ENCODE measurements at regions not wholly inside any gene's neighbourhood (a gene's known extent, or its start where the extent isn't known, plus 50 kb on each side); places are given as distances from the start of the nearest gene placed in this dataset.

DNA sequence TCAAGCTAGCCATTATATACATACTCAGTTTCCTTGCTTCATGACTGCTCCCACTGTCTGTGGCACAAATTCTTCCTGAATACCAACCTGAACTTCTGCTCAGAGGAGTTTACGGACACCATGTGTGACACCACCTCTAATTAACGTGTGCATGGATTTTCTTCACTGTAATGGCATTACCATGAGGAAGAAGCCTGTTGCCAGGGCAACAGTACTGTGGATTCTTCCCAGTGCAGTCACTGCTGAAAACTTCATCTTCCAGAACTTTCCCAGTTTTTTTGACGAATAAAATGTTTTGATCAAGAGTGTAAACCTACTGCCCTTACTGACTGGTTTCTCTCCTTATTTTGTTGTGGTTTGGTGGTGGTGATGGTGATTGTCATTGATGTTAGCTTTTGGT is 444.3 kb upstream of the NRSN1 start:
- Histone ChIP-seq H3K9me3 (no peaks in the 10 kb centered on the region), H3K27ac (no peak overlapping the region), H3K27me3 (no peaks in the 10 kb centered on the region), H3K4me3 (no peak overlapping the region), H3K36me3 (no peaks in the 10 kb centered on the region), H3K4me1 (no peaks in the 10 kb centered on the region)
- no peak for DNase-seq
- no peak for TF ChIP-seq POLR2AphosphoS5 (IDR thresholded peaks at IDR 0.05)
- no peak for TF ChIP-seq EP300 (IDR thresholded peaks at IDR 0.05)
- TF ChIP-seq, protein P1, sequence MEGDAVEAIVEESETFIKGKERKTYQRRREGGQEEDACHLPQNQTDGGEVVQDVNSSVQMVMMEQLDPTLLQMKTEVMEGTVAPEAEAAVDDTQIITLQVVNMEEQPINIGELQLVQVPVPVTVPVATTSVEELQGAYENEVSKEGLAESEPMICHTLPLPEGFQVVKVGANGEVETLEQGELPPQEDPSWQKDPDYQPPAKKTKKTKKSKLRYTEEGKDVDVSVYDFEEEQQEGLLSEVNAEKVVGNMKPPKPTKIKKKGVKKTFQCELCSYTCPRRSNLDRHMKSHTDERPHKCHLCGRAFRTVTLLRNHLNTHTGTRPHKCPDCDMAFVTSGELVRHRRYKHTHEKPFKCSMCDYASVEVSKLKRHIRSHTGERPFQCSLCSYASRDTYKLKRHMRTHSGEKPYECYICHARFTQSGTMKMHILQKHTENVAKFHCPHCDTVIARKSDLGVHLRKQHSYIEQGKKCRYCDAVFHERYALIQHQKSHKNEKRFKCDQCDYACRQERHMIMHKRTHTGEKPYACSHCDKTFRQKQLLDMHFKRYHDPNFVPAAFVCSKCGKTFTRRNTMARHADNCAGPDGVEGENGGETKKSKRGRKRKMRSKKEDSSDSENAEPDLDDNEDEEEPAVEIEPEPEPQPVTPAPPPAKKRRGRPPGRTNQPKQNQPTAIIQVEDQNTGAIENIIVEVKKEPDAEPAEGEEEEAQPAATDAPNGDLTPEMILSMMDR (IDR thresholded peaks at IDR 0.05), result no peak
- TF ChIP-seq POLR2A (IDR thresholded peaks at IDR 0.05), result no peak
- intact Hi-C loops (cut with DNase I; ENCODE audit: low total_unique reads), result no loop called here
- 41 to 57% (median 56%) methylated on average over 3 of the region's 3 CpGs for WGBS, 5 donors

GRCh38 chr6:23688650-23689049 is 437.4 kb upstream of the NRSN1 start:
- WGBS, 5 donors, result 84 to 90% (median 86%) methylated on average over 11 to 15 of the region's 15 CpGs
- DNase-seq, result no peak
- no peak overlapping the region for H3K4me3 ChIP-seq
- peaks cover 0 to 17% (median 9%) of the 10 kb centered on the region in 4 donors for H3K4me1 ChIP-seq
- H3K36me3 ChIP-seq, result no peaks in the 10 kb centered on the region
- intact Hi-C loops (cut with DNase I; ENCODE audit: low total_unique reads), result no loop called here
- H3K27ac ChIP-seq, result no peak overlapping the region
- TF ChIP-seq EP300 (IDR thresholded peaks at IDR 0.05) (no peak), POLR2AphosphoS5 (IDR thresholded peaks at IDR 0.05) (no peak), POLR2A (IDR thresholded peaks at IDR 0.05) (no peak)
- TF ChIP-seq, protein P1 (IDR thresholded peaks at IDR 0.05), result no peak
- no peaks in the 10 kb centered on the region for H3K9me3 ChIP-seq
- H3K27me3 ChIP-seq, result no peaks in the 10 kb centered on the region

DNA sequence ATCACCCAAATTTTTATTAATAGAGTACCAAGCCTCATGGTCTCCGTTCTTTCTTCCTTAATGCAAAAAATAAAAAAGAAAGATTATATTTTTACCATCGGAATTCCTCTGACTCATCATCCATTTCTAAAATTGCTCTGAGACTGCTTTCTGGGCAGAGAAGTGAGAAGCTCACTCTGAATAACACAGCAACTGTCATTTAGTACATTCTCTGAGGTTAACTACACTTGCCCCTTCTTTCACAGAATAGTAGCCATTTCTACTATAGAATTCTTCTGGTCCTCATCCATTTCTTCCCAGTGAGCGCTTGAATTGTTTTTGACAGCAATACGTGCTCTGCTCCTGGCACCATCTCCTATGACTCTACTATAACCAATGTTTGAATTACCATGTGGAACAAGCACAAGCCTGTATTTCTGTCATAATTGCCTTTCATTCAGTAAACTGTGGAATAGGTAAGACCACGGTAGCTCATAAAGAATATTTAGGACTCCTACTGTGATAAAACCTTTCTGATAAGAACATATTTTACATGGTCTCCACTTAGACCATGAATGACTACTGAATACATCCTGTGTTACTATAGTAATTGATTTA is 435.5 kb upstream of the NRSN1 start:
- intact Hi-C loops (cut with DNase I; ENCODE audit: low total_unique reads), result no loop called here
- no peaks in the 10 kb centered on the region for H3K27me3 ChIP-seq
- no peak overlapping the region for H3K4me3 ChIP-seq
- TF ChIP-seq, protein P1 (IDR thresholded peaks at IDR 0.05), result no peak
- no peak for TF ChIP-seq EP300 (IDR thresholded peaks at IDR 0.05)
- no peak for TF ChIP-seq POLR2A (IDR thresholded peaks at IDR 0.05)
- TF ChIP-seq POLR2AphosphoS5 (IDR thresholded peaks at IDR 0.05), result no peak
- no peak for DNase-seq
- H3K27ac ChIP-seq, result no peak overlapping the region
- peaks cover 0 to 17% (median 9%) of the 10 kb centered on the region in 4 donors for H3K4me1 ChIP-seq
- no peaks in the 10 kb centered on the region for H3K9me3 ChIP-seq
- 57 to 72% (median 61%) methylated on average over 5 of the region's 5 CpGs for WGBS, 5 donors
- no peaks in the 10 kb centered on the region for H3K36me3 ChIP-seq

DNA sequence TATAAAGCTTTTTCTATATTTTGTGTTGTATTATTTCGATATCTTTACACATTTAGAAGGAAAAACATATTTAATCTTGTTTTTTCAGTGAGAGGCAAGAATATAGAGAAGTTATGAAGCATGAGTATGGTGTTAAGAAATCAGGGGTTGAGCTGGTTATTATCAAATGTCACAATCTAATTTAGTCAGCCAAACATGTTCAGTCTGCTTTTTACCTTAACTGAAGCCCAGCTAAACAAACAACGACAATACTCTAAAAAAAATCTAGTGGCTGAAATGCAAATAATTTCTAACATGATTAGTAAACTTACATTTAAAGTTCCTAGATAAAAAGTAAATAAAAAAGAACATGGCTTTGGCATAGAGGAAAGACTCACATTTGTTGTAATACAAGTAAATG is 433.8 kb upstream of the NRSN1 start:
- Histone ChIP-seq H3K36me3 (no peaks in the 10 kb centered on the region), H3K27me3 (no peaks in the 10 kb centered on the region), H3K9me3 (no peaks in the 10 kb centered on the region), H3K4me3 (no peak overlapping the region), H3K27ac (no peak overlapping the region), H3K4me1 (peaks cover 0 to 17% (median 9%) of the 10 kb centered on the region in 4 donors)
- peak in 1 of 2 donors; percentile 25 for DNase-seq
- WGBS, 5 donors, result 29 to 48% (median 37%) methylated on average over 2 of the region's 2 CpGs
- intact Hi-C loops (cut with DNase I; ENCODE audit: low total_unique reads), result no loop called here
- TF ChIP-seq POLR2AphosphoS5 (IDR thresholded peaks at IDR 0.05) (peak in 1 of 3 donors; percentile 44), EP300 (IDR thresholded peaks at IDR 0.05) (no peak)

DNA sequence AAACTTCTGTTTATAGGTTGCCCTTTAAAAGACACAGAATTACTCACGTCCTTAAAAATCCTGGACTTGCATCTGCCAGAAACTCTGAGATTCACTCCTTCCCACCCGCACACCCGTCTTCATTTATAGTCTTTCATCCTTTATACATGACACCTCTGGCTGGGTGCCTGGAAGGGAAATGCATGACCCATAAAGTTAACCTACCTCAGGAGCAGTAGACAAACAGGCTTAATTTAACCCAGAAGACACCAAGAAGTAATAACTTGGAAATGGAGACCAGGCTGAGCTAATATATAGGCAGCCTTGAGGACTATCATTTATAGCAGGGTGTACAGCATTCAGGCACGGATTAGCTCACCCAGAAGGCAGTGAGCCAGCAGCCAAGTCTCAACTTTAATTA is 429.0 kb upstream of the NRSN1 start:
- Histone ChIP-seq H3K4me1 (peaks cover 0 to 9% (median 1%) of the 10 kb centered on the region in 4 donors), H3K27ac (no peak overlapping the region), H3K36me3 (no peaks in the 10 kb centered on the region), H3K27me3 (no peaks in the 10 kb centered on the region), H3K4me3 (no peak overlapping the region), H3K9me3 (no peaks in the 10 kb centered on the region)
- TF ChIP-seq, protein P1 (IDR thresholded peaks at IDR 0.05), result no peak
- no peak for TF ChIP-seq POLR2A (IDR thresholded peaks at IDR 0.05)
- no peak for TF ChIP-seq POLR2AphosphoS5 (IDR thresholded peaks at IDR 0.05)
- no peak for TF ChIP-seq EP300 (IDR thresholded peaks at IDR 0.05)
- intact Hi-C loops (cut with DNase I; ENCODE audit: low total_unique reads), result no loop called here
- 33 to 60% (median 39%) methylated on average over 4 of the region's 4 CpGs for WGBS, 5 donors
- DNase-seq, result peak in 1 of 2 donors; percentile 67

All from stomach (tissue), 8 donors.